Activated CD4-positive, alpha-beta T cell treated with anti-CD3 and anti-CD28 coated beads, Interleukin-2, Interleukin-6, amounts not matched to agents 100 ng/mL and 50 ng/mL, durations not matched to agents 16 hours and 8 hours (primary cell): ENCODE measurements at regions not wholly inside any gene's neighbourhood (a gene's known extent, or its start where the extent isn't known, plus 50 kb on each side); places are given as distances from the start of the nearest gene placed in this dataset.
"Not testable (repeated sequence)": the region's sequence is repeated elsewhere in the genome, so short reads cannot be mapped to it uniquely, and the experiment has no call there.

ENCODE experiments used
- DNase-seq: peaks from one replicate; pipeline ENCODE4 v3.0.0-alpha.2; 2020

DNA sequence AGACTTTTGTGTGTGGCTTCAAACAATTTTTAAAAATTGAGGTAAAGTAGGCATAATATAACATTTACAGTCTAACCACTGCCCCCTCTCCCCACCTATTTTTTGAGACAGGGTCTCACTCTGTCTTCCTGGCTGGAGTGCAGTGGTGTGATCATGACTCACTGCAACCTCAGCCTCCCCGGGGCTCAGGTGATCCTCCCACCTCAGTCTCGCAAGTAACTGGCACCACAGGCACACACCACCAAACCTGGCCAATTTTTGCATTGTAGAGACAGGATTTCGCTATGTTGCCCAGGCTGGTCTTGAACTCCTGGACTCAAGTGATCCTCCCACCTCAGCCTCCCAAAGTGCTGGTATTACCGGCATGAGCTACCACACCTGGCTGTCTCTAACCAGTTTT lies 161.8 kb downstream of the GOSR1 start:
- not testable (repeated sequence) for DNase-seq

DNA sequence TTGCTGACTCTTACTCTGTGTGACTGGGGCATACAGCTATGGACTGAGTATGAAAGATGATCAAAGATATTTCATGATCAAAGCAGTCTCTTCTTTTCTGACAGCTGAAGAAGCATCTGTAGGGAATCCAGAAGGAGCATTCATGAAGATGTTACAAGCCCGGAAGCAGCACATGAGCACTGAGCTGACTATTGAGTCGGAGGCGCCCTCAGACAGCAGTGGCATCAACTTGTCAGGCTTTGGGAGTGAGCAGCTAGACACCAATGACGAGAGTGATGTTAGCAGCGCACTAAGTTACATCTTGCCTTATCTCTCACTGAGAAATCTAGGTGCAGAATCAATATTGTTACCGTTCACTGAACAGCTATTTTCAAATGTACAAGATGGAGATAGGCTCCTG lies 154.4 kb downstream of the GOSR1 start:
- not testable (repeated sequence) for DNase-seq

DNA sequence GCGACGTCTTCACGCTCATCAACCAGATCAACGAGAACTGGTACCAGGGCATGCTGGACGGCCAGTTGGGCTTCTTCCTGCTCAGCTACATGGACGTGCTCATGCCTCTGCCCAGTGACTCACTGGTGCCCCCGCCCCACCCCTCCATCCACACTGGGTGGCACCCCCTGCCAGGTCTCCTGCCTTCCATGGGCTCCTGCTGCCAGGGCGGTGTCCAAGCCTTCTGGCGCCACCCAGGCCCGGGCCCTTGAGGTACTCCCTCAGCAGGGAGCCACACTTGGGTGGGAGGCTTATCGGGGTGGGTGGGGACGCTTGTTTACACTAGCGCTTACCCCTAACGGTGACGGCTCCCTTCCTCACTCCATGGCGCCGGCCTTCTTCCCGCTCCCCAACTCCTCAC lies 148.2 kb downstream of the GOSR1 start:
- not testable (repeated sequence) for DNase-seq

DNA sequence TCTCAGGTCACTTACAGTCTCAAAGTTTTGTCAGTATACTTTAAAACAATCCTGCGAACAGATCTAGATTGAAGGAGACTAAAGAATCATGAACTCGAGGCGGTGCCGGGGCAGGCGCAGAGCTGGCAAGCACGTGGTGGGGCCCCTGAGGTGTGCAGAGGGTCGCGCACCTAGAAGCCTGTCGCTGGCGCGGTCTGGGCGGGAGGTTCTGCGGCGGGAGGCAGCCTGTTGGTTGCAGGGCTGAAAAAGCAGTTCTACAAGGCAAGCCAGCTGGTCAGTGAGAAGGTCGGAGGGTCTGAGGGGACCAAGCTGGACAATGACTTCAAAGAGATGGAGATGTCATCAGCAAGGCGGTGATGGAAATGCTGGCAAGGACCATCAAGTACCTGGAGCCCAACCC lies 147.0 kb downstream of the GOSR1 start:
- DNase-seq: not testable (repeated sequence)

DNA sequence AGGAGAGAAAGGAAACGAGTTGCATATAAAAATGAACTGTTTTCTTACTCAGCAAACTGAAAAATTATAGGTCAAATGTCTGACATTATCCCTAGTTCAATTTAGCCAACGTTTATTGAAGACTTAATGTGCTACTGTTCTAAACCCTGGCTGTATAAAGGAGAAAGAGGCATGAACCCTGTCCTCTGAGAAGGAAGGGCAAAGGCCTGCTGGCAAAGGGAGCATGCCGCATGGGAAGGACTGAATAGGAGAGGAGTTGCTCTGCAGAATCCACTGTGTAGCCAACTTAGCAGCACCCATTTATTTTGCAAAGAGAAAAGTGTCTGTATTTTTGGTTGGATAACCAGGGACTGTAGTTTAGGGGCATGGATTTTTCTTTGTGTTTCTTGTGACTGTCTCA lies 132.5 kb downstream of the GOSR1 start:
- DNase-seq: not testable (repeated sequence)

DNA sequence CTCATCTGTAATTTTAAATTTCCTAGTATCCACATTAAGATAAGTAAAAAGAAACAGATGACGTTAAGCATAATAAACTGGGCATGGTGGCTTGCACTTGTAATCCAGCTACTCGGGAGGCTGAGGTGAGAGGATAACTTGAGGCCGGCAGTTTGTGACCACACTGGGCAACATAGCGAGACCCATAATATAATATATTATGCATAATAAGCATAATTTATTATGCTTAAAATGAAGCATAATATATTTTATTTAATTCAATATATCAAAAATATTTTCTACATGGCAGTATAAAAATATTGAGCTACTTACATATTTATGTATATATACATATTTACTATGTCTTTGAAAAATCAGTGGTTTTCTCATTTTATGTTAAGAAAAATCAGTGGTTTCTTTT lies 128.3 kb downstream of the GOSR1 start:
- DNase-seq: no peak

DNA sequence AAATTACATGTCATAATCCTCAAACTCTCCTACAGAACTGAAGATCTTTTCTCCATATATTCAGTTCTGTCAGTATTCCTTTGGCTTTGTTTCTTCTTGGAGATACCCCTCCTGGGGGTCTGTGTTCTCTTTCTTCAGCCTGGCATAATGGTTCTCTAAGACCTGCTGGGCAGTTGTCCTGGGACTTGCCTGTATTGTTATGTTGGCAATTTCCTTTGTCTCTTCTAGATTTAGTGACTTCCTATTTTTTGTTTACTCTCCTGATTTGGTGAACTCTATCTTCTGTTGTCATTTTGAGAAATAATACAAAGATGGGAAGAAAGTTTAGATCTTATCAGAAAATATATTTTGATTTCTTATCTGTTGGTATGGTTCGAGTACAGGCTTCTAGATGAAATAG lies 127.8 kb downstream of the GOSR1 start:
- no peak for DNase-seq

DNA sequence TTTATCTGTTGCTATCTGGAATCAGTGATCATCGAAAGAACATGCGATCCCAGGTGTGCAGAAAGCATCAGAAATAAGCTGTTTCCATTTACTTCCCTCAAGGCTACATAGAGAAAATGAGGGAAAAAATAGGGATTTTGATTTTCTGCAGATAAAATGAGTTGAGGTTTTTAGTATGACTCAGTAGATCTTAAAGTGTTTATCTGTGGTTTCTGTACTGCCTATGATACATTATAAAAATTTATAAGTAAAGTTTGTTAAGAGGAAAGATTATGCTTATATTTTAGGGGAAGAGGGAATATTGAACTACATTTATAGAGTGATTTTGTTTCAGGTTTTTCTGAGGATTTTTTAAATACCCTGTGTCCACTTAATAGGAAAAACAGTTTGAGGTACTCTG lies 125.2 kb downstream of the GOSR1 start:
- not testable (repeated sequence) for DNase-seq

DNA sequence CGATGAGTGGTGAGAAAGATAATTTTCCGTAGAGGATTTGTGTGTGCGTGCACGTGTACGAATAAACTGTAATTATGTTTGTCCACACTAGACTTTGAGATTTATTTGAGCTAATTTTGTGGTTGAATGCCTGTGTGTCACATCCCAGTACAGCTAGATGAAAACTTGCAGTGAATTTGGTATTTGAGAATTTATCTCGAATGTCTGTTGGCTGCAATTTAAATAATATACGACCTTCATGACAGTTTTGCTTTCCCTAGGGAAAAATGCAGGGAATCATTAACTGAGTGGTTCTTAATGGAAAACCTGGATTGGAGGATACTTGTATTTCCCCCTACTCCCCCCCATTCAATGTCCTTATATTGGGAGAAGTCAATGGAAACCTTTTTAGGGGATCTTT lies 124.8 kb downstream of the GOSR1 start:
- DNase-seq: not testable (repeated sequence)

DNA sequence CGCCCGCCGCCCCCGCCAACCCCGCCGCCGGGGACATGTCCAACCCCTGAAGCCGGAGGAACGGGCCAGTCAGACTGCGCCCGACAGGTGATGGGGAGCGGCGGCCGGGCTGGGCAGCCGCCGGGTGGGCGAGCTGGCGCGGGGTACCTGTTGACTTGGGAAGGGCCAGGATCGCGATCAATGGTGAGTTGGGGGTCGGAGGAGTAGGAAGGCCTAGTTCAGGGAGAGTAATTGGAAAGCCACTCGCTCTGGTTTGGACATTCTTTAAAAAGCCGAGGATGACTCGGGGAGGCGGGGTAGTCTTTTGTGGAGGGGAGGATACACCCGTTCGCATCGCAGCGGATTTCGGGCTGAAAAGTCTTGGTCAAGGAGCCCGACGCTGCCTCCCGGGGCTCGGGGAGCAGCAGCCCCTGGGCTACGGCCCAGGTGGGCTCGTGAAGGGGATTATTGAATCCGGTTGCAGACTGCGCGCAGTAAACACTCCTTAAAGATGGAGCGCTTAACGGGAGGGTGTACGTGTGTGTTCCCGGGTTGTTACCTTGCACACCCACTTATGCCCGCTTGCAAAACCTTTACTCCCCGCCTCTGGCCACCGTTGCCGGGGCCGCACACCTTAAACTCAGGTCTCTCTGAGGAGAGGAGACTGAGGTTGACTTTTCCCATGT lies 123.8 kb downstream of the GOSR1 start:
- DNase-seq: peak; percentile 22

DNA sequence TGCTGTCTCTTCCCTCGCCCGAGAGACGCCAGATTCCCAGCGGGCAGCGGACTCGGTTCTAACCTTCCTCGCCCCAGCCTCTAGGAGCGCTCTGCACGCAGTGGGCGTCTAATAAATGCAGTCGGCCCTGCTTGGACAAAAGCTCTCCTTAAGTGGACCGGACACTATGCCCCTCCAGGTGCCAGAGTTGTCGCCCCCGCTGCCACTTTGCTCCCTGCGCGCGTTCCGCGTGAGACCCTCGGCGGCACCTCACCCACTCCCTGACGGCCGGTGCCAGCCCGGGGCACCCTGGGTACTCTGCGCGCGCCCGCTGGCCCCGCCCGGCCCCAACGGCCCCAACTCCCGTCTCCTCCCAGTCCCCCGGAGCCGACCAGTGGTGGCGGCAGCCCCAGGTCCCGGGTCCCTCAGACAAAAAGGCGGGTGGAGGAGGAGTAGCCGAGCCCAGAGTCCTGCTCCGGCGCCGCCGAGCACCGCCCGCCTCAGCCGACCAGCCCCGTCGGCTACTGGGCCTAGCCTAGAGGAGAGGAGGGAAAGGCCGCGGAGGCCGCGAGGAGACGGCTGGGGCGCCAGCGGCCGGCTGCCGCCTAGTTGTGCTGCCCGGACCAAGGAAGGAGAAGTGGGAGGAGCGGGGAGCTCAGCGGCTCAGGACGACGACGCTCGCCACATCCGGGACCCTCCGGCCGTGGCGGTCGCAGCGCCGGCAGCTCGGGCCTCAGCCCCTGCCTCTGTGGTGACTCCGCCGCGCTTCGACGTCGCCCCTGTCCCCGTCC lies 123.0 kb downstream of the GOSR1 start:
- DNase-seq: peak; percentile 80

DNA sequence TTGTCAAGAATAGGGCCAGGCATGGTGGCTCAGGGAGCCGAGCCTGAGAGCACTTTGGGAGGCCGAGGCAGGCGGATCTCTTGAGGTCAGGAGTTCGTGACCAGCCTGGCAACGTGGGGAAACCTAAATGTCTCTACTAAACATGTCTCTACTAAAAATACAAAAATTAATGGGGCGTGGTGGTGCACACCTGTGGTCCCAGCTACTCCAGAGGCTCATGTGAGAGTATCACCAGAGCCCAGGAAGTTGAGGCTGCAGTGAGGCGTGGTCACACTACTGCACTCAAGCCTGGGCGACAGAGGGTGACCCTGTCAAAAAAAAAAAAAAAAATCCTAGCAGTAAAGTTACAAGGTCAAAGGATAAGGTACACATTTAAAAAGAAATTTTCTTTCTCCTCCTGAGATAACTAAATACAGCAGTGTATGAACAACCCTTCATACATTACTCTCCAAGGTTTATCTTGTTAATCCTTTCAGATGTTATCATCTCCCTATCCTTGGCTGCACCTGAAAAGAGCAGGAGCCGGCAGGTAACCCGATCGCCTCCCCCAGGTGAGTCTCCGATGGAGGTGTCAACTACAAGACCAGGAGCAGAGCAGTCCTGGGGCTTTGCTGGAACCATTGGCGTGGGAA lies 122.3 kb downstream of the GOSR1 start:
- no peak for DNase-seq

DNA sequence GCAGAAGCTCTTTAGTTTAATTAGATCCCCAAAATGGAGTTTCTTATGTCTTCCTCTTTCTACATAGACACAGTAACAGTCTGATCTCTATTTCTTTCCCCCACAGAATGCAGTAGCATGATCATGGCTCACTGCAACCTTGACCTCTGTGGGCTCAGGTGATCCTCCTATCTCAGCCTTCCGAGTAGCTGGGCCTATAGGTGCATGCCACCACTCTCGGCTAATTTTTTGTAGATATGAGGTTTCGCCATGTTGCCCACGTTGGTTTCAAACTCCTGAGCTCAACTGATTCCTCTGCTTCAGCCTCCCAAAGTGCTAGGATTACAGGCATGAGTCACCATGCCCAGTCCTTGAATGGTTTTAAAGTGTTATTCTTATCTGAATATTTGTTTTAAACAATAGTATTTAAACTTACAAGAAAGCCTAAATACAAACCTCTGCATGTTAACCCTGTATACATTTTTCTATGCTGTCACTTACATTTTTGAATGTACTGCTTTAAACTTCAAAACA lies 120.6 kb downstream of the GOSR1 start:
- DNase-seq: no peak

DNA sequence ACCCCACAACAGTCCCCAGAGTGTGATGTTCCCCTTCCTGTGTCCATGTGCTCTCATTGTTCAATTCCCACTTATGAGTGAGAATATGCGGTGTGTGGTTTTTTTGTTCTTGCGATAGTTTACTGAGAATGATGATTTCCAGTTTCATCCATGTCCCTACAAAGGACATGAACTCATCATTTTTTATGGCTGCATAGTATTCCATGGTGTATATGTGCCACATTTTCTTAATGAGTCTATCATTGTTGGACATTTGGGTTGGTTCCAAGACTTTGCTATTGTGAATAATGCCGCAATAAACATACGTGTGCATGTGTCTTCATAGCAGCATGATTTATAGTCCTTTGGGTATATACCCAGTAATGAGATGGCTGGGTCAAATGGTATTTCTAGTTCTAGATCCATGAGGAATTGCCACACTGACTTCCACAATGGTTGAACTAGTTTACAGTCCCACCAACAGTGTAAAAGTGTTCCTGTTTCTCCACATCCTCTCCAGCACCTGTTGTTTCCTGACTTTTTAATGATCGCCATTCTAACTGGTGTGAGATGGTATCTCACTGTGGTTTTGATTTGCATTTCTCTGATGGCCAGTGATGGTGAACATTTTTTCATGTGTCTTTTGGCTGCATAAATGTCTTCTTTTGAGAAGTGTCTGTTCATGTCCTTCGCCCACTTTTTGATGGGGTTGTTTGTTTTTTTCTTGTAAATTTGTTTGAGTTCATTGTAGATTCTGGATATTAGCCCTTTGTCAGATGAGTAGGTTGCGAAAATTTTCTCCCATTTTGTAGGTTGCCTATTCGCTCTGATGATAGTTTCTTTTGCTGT lies 120.0 kb downstream of the GOSR1 start:
- not testable (repeated sequence) for DNase-seq

DNA sequence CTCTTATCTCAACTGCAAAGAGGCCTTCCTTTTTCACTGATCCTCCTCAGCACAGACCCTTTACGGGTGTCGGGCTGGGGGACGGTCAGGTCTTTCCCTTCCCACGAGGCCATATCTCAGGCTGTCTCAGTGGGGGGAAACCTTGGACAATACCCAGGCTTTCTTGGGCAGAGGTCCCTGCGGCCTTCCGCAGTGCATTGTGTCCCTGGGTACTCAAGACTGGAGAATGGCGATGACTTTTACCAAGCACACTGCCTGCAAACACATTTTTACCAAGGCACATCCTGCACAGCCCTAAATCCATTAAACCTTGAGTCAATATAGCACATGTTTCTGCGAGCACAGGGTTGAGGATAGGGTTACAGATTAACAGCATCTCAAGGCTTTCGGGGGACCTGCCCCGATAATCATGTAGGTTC lies 117.8 kb downstream of the GOSR1 start:
- DNase-seq: not testable (repeated sequence)

DNA sequence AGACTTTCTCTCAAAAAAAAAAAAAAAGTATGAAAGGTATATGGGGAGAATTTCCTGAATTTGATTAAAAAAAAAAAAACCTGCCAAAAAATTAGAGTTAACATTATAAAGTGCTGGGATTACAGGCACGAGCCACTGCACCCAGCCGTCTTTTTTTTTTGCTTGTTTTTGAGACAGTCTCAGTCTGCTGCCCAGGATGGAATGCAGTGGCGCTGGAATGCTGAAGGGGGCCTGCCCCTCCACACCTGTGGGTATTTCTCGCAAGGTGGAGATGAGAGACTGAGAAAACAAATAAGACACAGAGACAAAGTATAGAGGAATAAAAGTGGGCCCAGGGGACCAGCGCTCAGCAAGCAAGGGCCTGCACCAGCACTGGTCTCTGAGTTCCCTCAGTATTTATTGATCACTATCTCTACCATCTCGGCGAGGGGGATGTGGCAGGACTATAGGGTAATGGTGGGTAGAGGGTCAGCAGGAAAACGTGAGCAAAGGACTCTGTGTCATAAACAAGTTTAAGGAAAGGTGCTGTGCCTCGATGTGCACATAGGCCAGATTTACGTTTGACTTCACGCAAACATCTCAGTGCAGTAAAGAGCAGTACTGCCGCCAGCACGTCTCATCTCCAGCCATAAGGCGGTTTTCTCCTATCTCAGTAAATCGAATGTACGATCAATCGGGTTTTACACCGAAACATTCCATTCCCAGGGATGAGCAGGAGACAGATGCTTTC lies 117.2 kb downstream of the GOSR1 start:
- DNase-seq: no peak

DNA sequence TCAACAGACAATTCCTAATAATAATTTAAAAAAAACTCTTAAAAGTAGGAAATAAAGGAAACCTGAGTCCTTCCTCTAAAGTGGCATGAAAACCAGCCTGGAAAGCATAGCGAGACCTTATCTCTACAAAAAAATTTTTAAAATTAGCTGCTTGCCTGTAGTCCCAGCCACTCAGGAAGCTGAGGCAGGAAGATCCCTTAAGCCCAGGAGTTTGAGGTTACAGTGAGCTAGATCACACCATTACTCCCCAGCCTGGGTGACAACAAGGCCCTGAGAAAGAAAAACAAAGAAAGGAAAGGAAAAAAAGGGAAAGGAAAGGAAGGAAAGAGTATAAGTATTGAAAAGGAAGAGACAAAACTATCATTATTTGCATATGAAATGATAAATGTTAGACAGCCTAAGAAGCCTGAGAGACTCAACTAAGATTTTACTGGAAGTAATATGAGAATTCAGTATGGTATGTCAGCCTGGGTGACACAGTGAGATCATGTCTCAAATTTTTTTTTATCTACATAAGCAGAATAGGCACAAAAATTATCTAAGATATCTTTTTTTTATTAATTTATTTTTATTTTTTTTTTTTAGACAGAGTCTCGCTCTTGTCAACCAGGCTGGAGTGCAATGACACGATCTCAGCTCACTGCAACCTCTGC lies 113.0 kb downstream of the GOSR1 start:
- DNase-seq: no peak

DNA sequence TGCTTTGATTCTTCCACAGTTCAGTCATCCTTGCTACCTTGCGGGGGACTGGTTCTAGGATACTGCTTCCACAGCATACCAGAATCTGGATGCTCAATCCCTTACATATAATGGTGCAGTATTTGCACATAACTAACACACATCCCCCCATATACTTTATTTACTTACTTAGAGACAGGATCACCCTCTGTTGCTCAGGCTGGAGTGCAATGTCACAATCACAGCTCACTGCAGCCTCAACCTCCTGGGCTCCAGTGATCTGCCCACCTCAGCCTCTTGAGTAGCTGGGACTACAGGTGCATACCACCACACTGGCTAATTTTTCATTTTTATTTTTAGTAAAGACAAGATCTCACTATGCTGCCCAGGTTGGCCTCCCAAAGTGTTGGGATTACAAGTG lies 112.2 kb downstream of the GOSR1 start:
- no peak for DNase-seq

DNA sequence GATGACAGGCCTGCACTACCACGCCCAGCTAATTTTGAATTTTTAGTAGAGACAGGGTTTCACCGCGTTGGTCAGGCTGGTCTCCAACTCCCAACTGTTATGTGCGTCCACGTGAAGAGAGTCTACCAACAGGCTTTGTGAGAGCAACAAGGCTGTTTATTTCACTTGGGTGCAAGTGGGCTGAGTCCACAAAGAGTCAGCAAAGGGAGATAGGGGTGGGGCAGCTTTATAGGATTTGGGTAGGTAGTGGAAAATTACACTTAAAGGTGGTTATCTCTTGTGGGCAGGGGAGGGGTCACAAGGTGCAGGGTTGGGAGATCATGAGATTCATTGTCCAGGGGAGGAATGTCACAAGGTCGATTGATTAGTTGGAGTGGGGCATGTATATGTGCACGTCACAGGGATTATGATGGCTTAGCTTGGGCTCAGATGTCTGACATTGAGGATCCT lies 111.6 kb downstream of the GOSR1 start:
- DNase-seq: no peak

DNA sequence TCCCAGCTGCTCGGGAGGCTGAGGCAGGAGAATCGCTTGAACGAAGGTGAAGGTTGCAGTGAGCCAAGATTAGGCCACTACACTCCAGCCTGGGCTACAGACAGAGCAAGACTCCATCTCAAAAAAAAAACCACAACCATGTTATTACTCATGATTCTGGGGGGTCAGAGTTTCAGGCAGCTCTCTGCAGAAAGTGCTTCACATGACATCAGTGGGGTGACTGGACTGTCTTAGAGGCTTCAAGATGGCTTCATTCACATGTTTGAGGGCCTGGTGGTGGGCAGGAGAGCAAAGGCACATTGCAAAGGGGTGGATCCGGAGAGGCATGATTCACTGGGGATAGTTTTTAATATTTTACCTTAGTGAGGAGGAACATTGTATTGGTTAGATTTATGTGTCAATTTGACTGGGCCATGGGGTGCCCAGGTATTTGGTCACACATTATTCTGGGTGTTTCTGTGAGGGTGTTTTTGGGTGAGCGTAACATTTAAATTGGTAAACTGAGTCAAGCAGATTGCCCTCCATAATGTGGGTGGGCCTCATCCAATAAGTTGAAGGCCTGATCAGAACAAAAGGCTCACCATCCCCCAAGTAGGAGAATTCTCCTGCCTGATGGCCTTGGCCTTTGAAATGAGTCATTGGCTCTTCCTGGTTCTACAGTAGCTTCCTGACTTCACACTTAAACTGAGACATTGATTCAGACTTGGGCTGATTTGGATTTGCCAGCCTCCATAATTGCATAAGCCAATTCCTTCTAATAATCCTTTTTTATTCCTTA lies 109.8 kb downstream of the GOSR1 start:
- peak; percentile 28 for DNase-seq

DNA sequence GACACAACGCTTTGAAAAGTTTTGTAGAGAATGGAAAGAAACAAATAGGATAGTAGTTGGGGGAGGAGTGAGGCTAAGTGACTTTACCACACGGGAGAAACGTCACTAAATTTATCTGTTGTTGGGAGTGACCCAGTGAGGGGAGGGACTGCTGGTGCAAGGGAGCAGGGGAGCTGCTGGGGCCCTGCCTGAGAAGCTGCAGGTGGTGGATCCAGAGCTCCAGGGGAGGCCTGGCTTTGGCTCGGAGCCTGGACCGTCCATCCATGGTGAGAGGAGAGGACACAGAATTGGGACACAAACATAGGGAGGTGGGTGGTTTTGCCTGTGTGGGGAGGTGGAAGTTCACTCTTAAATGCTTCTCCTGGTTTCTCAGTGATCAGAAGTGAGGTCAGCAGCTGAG lies 107.6 kb downstream of the GOSR1 start:
- DNase-seq: no peak
